H9 (cell line): ENCODE measurements at regions not wholly inside any gene's neighbourhood (a gene's known extent, or its start where the extent isn't known, plus 50 kb on each side); places are given as distances from the start of the nearest gene placed in this dataset.

Experiments
- DNase-seq: peaks from one replicate; pipeline ENCODE4 v3.0.0-alpha.2; 2017
- H2AFZ ChIP-seq: one replicate; pipeline ENCODE4 v1.6.1; 2013; ENCODE audit warnings: mild to moderate bottlenecking, low read length, control low read depth, moderate library complexity
- H2AK5ac ChIP-seq: 2 replicates; pipeline ENCODE4 v1.6.1; 2013; ENCODE audit warnings: low read length, control low read depth, mixed read lengths; ENCODE audit not compliant: insufficient read length
- H2BK120ac ChIP-seq: one replicate; pipeline ENCODE4 v1.6.1; 2013; ENCODE audit warnings: low read depth, mild to moderate bottlenecking, low read length, control low read depth, inconsistent platforms; ENCODE audit not compliant: poor library complexity, severe bottlenecking
- H2BK12ac ChIP-seq: 2 replicates; pipeline ENCODE4 v1.6.1; 2013; ENCODE audit warnings: low read length, control low read depth, mixed read lengths, low read depth; ENCODE audit not compliant: insufficient read length
- H2BK15ac ChIP-seq: 2 replicates; pipeline ENCODE4 v1.6.1; 2013; ENCODE audit warnings: low read depth, low read length, control low read depth
- H2BK20ac ChIP-seq: one replicate; pipeline ENCODE4 v1.6.1; 2013; ENCODE audit warnings: low read depth, mild to moderate bottlenecking, low read length, control low read depth, inconsistent platforms; ENCODE audit not compliant: poor library complexity, severe bottlenecking
- H2BK5ac ChIP-seq: 2 replicates; pipeline ENCODE4 v1.6.1; 2013; ENCODE audit warnings: low read length, control low read depth, mixed read lengths; ENCODE audit not compliant: insufficient read length
- H3K14ac ChIP-seq: 2 replicates; pipeline ENCODE4 v1.6.1; 2013; ENCODE audit warnings: low read length, control low read depth; ENCODE audit not compliant: insufficient read depth
- H3K18ac ChIP-seq: 2 replicates; pipeline ENCODE4 v1.6.1; 2013; ENCODE audit warnings: low read depth, mild to moderate bottlenecking, mixed read lengths, low read length, control low read depth; ENCODE audit not compliant: insufficient read length
- H3K23ac ChIP-seq: 2 replicates; pipeline ENCODE4 v1.6.1; 2013; ENCODE audit warnings: low read length, control low read depth, mixed read lengths, low read depth; ENCODE audit not compliant: insufficient read length
- H3K23me2 ChIP-seq: 2 replicates; pipeline ENCODE4 v1.6.1; 2013; ENCODE audit warnings: low read depth, mild to moderate bottlenecking, mixed read lengths, low read length, control low read depth; ENCODE audit not compliant: insufficient read length, poor library complexity, severe bottlenecking
- H3K27ac ChIP-seq: 2 replicates; pipeline ENCODE4 v1.5.1; 2013; ENCODE audit warnings: low read length, control low read depth, mixed read lengths, low read depth; ENCODE audit not compliant: insufficient read length
- H3K27me3 ChIP-seq: 2 replicates; pipeline ENCODE4 v1.6.1; 2013; ENCODE audit warnings: low read length, control low read depth, inconsistent platforms; ENCODE audit not compliant: insufficient read depth
- H3K4ac ChIP-seq: 2 replicates; pipeline ENCODE4 v1.6.1; 2013; ENCODE audit warnings: low read depth, mild to moderate bottlenecking, control low read depth, inconsistent platforms, low read length, moderate library complexity
- H3K4me1 ChIP-seq: 2 replicates; pipeline ENCODE4 v1.6.1; 2013; ENCODE audit warnings: low read length, control low read depth, inconsistent platforms; ENCODE audit not compliant: insufficient read depth
- H3K4me2 ChIP-seq: 2 replicates; pipeline ENCODE4 v1.6.1; 2013; ENCODE audit warnings: low read length, control low read depth, mixed read lengths; ENCODE audit not compliant: insufficient read length, insufficient read depth
- H3K56ac ChIP-seq: 2 replicates; pipeline ENCODE4 v1.6.1; 2013; ENCODE audit warnings: low read depth, mild to moderate bottlenecking, mixed read lengths, low read length, control low read depth; ENCODE audit not compliant: insufficient read length
- H3K79me1 ChIP-seq: 2 replicates; pipeline ENCODE4 v1.6.1; 2013; ENCODE audit warnings: low read depth, mild to moderate bottlenecking, moderate library complexity, low read length, control low read depth, inconsistent platforms; ENCODE audit not compliant: insufficient read depth, poor library complexity, severe bottlenecking
- H3K79me2 ChIP-seq: 2 replicates; pipeline ENCODE4 v1.6.1; 2013; ENCODE audit warnings: low read length, control low read depth, inconsistent platforms; ENCODE audit not compliant: insufficient read depth
- H3K9ac ChIP-seq: 2 replicates; pipeline ENCODE4 v1.6.1; 2013; ENCODE audit warnings: low read length, control low read depth, mixed read lengths; ENCODE audit not compliant: insufficient read length; ENCODE audit errors: extremely low read depth
- H3K9me3 ChIP-seq: one replicate; pipeline ENCODE4 v1.6.1; 2013; ENCODE audit warnings: low read depth, low read length, inconsistent platforms; ENCODE audit not compliant: control insufficient read depth
- H3T11ph ChIP-seq: one replicate; pipeline ENCODE4 v1.6.1; 2013; ENCODE audit warnings: mild to moderate bottlenecking, low read length, control low read depth, inconsistent platforms
- H4K20me1 ChIP-seq: one replicate; pipeline ENCODE4 v1.6.1; 2013; ENCODE audit not compliant: control insufficient read depth, insufficient read length, insufficient read depth
- H4K5ac ChIP-seq: 2 replicates; pipeline ENCODE4 v1.6.1; 2013; ENCODE audit warnings: low read depth, mild to moderate bottlenecking, mixed read lengths, low read length, control low read depth; ENCODE audit not compliant: insufficient read length
- H4K8ac ChIP-seq: replicated peaks from 2 replicates; pipeline ENCODE4 v1.6.1; 2013; ENCODE audit warnings: low read length, control low read depth, mixed read lengths, low read depth; ENCODE audit not compliant: insufficient read length
- H4K91ac ChIP-seq: 2 replicates; pipeline ENCODE4 v1.6.1; 2013; ENCODE audit warnings: low read depth, mild to moderate bottlenecking, moderate library complexity, mixed read lengths, low read length, control low read depth; ENCODE audit not compliant: insufficient read length
- H3K27ac Mint-ChIP-seq, 3 experiments: 2 replicates in 2 of 3; 3 replicates in 1 of 3; pipeline ENCODE4 v1.8.0; 2020 to 2021; ENCODE audit warnings: mixed read lengths in 3 of 3, mild to moderate bottlenecking in 1 of 3, moderate library complexity in 1 of 3
- H3K27me3 Mint-ChIP-seq: 2 replicates; pipeline ENCODE4 v1.8.0; 2021; ENCODE audit warnings: low read depth, mild to moderate bottlenecking, moderate library complexity, mixed read lengths
- H3K36me3 Mint-ChIP-seq, 3 experiments: 2 replicates in 2 of 3; 3 replicates in 1 of 3; pipeline ENCODE4 v1.8.0; 2020 to 2021; ENCODE audit warnings: low read depth in 3 of 3, mixed read lengths in 3 of 3; ENCODE audit not compliant: insufficient read depth in 1 of 3
- H3K4me1 Mint-ChIP-seq, 2 experiments: 2 replicates each; pipeline ENCODE4 v1.8.0; 2020; ENCODE audit warnings: mixed read lengths in 2 of 2
- H3K4me3 Mint-ChIP-seq, 2 experiments: 2 replicates in 1 of 2; 3 replicates in 1 of 2; pipeline ENCODE4 v1.8.0; 2020 to 2021; ENCODE audit warnings: mild to moderate bottlenecking in 2 of 2, mixed read lengths in 2 of 2, moderate library complexity in 1 of 2
- H3K9me3 Mint-ChIP-seq, 2 experiments: 2 replicates in 1 of 2; 3 replicates in 1 of 2; pipeline ENCODE4 v1.8.0; 2020; ENCODE audit warnings: mild to moderate bottlenecking in 2 of 2, mixed read lengths in 2 of 2, moderate library complexity in 1 of 2
- WGBS: extraction: QIAGEN DNeasy Blood & Tissue Kit; methylation state at CpG from one replicate; pipeline ENCODE4 v1.1.7; 2013; ENCODE audit warnings: missing lambda C conversion rate, low lambda C conversion rate, mixed read lengths; ENCODE audit not compliant: insufficient read length; ENCODE audit errors: extremely low coverage; 5-methylcytosine and 5-hydroxymethylcytosine counted together
- TF ChIP-seq, protein P1 (sequence below): fragments of 200-600 bp; sonication (generic); conservative IDR thresholded peaks from 3 replicates; pipeline ENCODE4 v1.8.0; 2021; ENCODE audit warnings: antibody characterized with exemption, mild to moderate bottlenecking

DNA sequence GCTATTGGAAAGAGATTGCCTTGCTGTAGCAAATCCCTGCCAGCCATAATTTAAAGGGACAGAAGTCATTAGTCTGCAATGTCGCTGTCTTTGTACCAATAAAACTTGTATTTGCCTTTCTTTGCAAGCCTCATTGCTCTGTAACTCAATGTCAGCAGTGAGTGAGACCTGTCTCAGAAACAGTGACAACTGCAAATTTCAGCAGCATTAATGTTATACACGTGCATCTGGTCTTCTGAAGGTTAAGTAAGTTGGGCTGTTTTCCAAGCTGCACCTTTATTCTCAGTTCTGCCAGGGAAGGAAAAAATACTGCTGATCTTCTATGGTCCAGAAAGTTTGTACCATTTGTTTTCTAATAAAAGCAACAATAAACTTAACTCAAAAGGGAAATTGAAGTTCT is 543.1 kb downstream of the TRIML1 start:
- H3K27me3 Mint-ChIP-seq: peaks cover 2% of the 10 kb centered on the region
- Histone ChIP-seq H3K4me2 (no peak overlapping the region), H2AFZ (no peak overlapping the region), H2AK5ac (no peak overlapping the region), H3K56ac (no peak overlapping the region), H4K20me1 (no peaks in the 10 kb centered on the region), H4K5ac (no peak overlapping the region), H3K27me3 (no peaks in the 10 kb centered on the region), H3T11ph (no peak overlapping the region), H4K8ac (no peak overlapping the region), H3K79me2 (no peaks in the 10 kb centered on the region), H3K4me1 (no peaks in the 10 kb centered on the region), H2BK120ac (no peak overlapping the region), H3K79me1 (no peaks in the 10 kb centered on the region), H3K18ac (no peak overlapping the region), H2BK15ac (no peak overlapping the region), H2BK20ac (no peak overlapping the region), H3K23me2 (no peaks in the 10 kb centered on the region), H3K14ac (no peak overlapping the region), H2BK12ac (no peak overlapping the region), H3K4ac (no peak overlapping the region), H3K23ac (no peak overlapping the region), H3K27ac (no peak overlapping the region), H4K91ac (no peak overlapping the region), H3K9ac (no peak overlapping the region), H2BK5ac (no peak overlapping the region), H3K9me3 (no peaks in the 10 kb centered on the region)
- peaks cover 2 to 8% of the 10 kb centered on the region in 2 experiments for H3K9me3 Mint-ChIP-seq
- H3K27ac Mint-ChIP-seq: no peak overlapping the region
- no peak for DNase-seq
- H3K4me3 Mint-ChIP-seq: no peak overlapping the region
- TF ChIP-seq, protein P1, sequence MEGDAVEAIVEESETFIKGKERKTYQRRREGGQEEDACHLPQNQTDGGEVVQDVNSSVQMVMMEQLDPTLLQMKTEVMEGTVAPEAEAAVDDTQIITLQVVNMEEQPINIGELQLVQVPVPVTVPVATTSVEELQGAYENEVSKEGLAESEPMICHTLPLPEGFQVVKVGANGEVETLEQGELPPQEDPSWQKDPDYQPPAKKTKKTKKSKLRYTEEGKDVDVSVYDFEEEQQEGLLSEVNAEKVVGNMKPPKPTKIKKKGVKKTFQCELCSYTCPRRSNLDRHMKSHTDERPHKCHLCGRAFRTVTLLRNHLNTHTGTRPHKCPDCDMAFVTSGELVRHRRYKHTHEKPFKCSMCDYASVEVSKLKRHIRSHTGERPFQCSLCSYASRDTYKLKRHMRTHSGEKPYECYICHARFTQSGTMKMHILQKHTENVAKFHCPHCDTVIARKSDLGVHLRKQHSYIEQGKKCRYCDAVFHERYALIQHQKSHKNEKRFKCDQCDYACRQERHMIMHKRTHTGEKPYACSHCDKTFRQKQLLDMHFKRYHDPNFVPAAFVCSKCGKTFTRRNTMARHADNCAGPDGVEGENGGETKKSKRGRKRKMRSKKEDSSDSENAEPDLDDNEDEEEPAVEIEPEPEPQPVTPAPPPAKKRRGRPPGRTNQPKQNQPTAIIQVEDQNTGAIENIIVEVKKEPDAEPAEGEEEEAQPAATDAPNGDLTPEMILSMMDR: no peak
- no CpG with 5 or more reads among the region's 2 CpGs for WGBS
- peaks cover 0 to 6% (median 2%) of the 10 kb centered on the region in 3 experiments; a peak in 3 of 7 replicates for H3K36me3 Mint-ChIP-seq
- H3K4me1 Mint-ChIP-seq: peaks cover 17 to 19% of the 10 kb centered on the region in 2 experiments
